ENCODE measurements at regions not wholly inside any gene's neighbourhood (a gene's known extent, or its start where the extent isn't known, plus 50 kb on each side); places are given as distances from the start of the nearest gene placed in this dataset.

DNA sequence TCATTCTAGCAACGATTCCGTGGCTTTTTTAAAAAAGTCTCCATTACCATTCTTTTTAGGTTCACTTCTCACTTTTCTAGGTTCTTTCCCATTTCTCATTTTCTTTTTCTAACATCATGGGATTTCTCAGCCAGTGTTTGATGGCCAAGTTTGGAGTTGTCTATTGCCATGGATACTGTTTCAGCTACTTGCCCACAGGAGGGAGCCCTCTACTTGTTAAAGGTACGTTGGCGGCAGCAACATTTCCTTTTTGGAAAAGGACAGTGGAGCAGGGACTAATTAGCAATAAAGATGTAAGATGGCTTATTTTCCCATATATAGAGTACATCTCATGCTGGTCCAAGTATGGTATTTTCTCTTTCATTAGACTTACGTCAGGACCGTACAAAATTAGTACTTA lies 2257.5 kb upstream of the C9orf72 start:
- 28 to 42% (median 41%) methylated on average over 6 of the region's 6 CpGs for WGBS, 3 donors
- no peaks in the 10 kb centered on the region for H3K4me1 ChIP-seq (ENCODE audit: insufficient read depth)
- no peak for DNase-seq
- H3K36me3 ChIP-seq, result no peaks in the 10 kb centered on the region
- no peak overlapping the region for H3K4me3 ChIP-seq
- intact Hi-C loops (cut with DNase I), result no loop called here
- H3K9me3 ChIP-seq, result no peaks in the 10 kb centered on the region
- TF ChIP-seq, protein P1, sequence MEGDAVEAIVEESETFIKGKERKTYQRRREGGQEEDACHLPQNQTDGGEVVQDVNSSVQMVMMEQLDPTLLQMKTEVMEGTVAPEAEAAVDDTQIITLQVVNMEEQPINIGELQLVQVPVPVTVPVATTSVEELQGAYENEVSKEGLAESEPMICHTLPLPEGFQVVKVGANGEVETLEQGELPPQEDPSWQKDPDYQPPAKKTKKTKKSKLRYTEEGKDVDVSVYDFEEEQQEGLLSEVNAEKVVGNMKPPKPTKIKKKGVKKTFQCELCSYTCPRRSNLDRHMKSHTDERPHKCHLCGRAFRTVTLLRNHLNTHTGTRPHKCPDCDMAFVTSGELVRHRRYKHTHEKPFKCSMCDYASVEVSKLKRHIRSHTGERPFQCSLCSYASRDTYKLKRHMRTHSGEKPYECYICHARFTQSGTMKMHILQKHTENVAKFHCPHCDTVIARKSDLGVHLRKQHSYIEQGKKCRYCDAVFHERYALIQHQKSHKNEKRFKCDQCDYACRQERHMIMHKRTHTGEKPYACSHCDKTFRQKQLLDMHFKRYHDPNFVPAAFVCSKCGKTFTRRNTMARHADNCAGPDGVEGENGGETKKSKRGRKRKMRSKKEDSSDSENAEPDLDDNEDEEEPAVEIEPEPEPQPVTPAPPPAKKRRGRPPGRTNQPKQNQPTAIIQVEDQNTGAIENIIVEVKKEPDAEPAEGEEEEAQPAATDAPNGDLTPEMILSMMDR (IDR thresholded peaks at IDR 0.05), result no peak
- TF ChIP-seq EP300 (IDR thresholded peaks at IDR 0.05) (no peak), POLR2A (IDR thresholded peaks at IDR 0.05) (no peak)
- H3K27me3 ChIP-seq, result no peaks in the 10 kb centered on the region
- H3K27ac ChIP-seq, result no peak overlapping the region

DNA sequence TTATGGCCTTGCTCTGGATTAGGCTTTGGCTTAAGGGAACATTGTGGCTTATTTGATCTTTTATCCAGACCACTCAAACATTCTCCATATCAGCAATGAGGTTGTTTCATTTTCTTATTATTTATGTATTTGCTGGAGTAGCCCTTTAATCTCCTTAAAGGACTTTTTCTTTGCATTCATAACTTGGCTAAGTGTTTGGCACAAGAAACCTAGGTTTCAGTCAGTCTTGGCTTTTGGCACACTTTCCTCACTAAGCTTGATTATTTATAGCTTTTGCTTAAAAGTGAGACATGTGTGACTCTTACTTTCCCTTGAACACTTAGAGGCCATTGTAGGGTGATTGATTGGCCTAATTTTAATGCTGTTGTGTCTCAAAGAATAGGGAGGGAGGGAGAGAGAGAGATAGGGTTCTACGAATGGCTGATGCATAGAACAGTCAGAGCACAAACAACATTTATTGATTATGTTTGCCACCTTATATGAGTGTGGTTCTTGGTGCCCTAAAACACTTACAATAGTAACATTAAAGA lies 2265.3 kb upstream of the C9orf72 start:
- H3K9me3 ChIP-seq, result no peaks in the 10 kb centered on the region
- no peaks in the 10 kb centered on the region for H3K4me1 ChIP-seq (ENCODE audit: insufficient read depth)
- WGBS, 3 donors, result 30 to 40% (median 37%) methylated on average over 1 of the region's 1 CpG
- intact Hi-C loops (cut with DNase I), result no loop called here
- H3K27me3 ChIP-seq, result no peaks in the 10 kb centered on the region
- H3K36me3 ChIP-seq, result no peaks in the 10 kb centered on the region
- DNase-seq, result no peak
- H3K4me3 ChIP-seq, result no peak overlapping the region
- no peak overlapping the region for H3K27ac ChIP-seq
- TF ChIP-seq, protein P1 (IDR thresholded peaks at IDR 0.05), result no peak
- TF ChIP-seq EP300 (IDR thresholded peaks at IDR 0.05) (no peak), POLR2A (IDR thresholded peaks at IDR 0.05) (no peak)

DNA sequence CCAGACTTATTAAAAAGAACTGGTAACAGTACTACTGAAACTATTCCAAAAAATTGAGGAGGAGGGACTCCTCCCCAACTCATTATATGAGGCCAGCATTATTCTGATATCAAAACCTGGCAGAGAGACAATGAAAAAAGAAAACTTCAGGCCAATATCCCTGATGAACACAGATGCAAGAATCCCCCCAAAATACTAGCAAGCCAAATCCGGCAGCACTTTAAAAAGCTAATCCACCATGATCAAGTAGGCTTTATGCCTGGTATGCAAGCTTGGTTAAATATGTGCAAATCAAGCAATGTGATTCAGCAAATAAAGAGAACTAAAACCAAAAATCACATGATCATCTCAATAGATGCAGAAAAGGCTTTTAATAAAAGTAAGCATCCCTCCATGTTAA lies 2271.0 kb upstream of the C9orf72 start:
- TF ChIP-seq EP300 (IDR thresholded peaks at IDR 0.05) (no peak), POLR2A (IDR thresholded peaks at IDR 0.05) (no peak)
- TF ChIP-seq, protein P1 (IDR thresholded peaks at IDR 0.05), result no peak
- Histone ChIP-seq H3K36me3 (no peaks in the 10 kb centered on the region), H3K27ac (no peak overlapping the region), H3K27me3 (no peaks in the 10 kb centered on the region), H3K9me3 (no peaks in the 10 kb centered on the region), H3K4me3 (no peak overlapping the region), H3K4me1 (ENCODE audit: insufficient read depth) (no peaks in the 10 kb centered on the region)
- intact Hi-C loops (cut with DNase I), result no loop called here
- no peak for DNase-seq
- WGBS, 3 donors, result 21 to 29% (median 28%) methylated on average over 1 of the region's 1 CpG

DNA sequence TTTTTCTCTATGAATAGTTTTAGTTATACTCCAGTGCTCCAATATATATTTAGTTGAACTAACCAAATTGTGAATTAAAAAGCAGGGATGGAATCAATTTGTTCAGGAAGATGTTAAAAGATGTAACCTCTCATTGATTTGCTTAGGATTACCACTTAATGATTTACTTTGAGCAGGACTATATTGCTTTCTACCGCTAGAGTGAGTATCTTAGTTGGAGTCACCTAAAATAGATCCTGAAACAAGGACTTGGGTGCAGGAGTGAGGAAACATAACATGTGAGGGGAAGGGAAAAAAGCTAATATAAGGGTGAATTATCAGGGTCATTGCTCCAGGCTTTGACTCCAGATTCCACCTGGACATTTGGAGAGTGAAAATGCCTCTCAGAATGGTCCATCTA lies 2277.4 kb upstream of the C9orf72 start:
- Histone ChIP-seq H3K4me3 (no peak overlapping the region), H3K27ac (no peak overlapping the region), H3K27me3 (no peaks in the 10 kb centered on the region), H3K4me1 (ENCODE audit: insufficient read depth) (no peaks in the 10 kb centered on the region), H3K9me3 (no peaks in the 10 kb centered on the region), H3K36me3 (no peaks in the 10 kb centered on the region)
- TF ChIP-seq, protein P1 (IDR thresholded peaks at IDR 0.05), result no peak
- TF ChIP-seq EP300 (IDR thresholded peaks at IDR 0.05), result no peak
- no peak for TF ChIP-seq POLR2A (IDR thresholded peaks at IDR 0.05)
- intact Hi-C loops (cut with DNase I), result no loop called here
- WGBS, 3 donors, result 66 to 83% (median 80%) methylated on average over 1 of the region's 1 CpG
- DNase-seq, result no peak

Measured in ovary (tissue), 7 donors.